HG02571 (cell line): ENCODE measurements at regions not wholly inside any gene's neighbourhood (a gene's known extent, or its start where the extent isn't known, plus 50 kb on each side); places are given as distances from the start of the nearest gene placed in this dataset.
"Not testable (repeated sequence)": the region's sequence is repeated elsewhere in the genome, so short reads cannot be mapped to it uniquely, and the experiment has no call there.

ENCODE experiments used
- ATAC-seq: cut with Tn5 transposase; IDR thresholded peaks from one replicate; pipeline ENCODE4 v1.9.1; 2021; ENCODE audit warnings: mild to moderate bottlenecking, moderate library complexity; ENCODE audit not compliant: unreplicated experiment

GRCh38 chr11:104781037-104781436 is 117.2 kb downstream of the CASP12 start:
- ATAC-seq = no peak

- ATAC-seq = no peak
These were observed 121.6 kb downstream of the CASP12 start for GRCh38 chr11:104776501-104777170.

GRCh38 chr11:104774578-104774977 is 123.7 kb downstream of the CASP12 start:
- no peak for ATAC-seq

- ATAC-seq = no peak
These were observed 125.4 kb downstream of the CASP12 start for GRCh38 chr11:104772806-104773241.

GRCh38 chr11:104771763-104772162 is 126.5 kb downstream of the CASP12 start:
- no peak for ATAC-seq

- not testable (repeated sequence) for ATAC-seq
These were observed 127.2 kb downstream of the CASP12 start for GRCh38 chr11:104771046-104771445.

GRCh38 chr11:104765401-104766095 is 132.7 kb downstream of the CASP12 start:
- no peak for ATAC-seq

GRCh38 chr11:104764710-104765045 is 133.6 kb downstream of the CASP12 start:
- ATAC-seq = no peak

GRCh38 chr11:104763930-104764709 is 134.1 kb downstream of the CASP12 start:
- no peak for ATAC-seq

GRCh38 chr11:104761511-104761910 is 136.7 kb downstream of the CASP12 start:
- no peak for ATAC-seq

GRCh38 chr11:104759464-104759863 is 138.8 kb downstream of the CASP12 start:
- no peak for ATAC-seq

GRCh38 chr11:104738918-104739317 is 159.3 kb downstream of the CASP12 start:
- ATAC-seq = no peak

GRCh38 chr11:104738208-104738607 is 160.1 kb downstream of the CASP12 start:
- ATAC-seq = no peak

- ATAC-seq = no peak
These were observed 161.8 kb downstream of the CASP12 start for GRCh38 chr11:104736502-104736901.

- ATAC-seq = no peak
These were observed 163.3 kb downstream of the CASP12 start for GRCh38 chr11:104734998-104735397.

- ATAC-seq = no peak
These were observed 166.4 kb downstream of the CASP12 start for GRCh38 chr11:104731890-104732289.

GRCh38 chr11:104728927-104729326 is 169.3 kb downstream of the CASP12 start:
- no peak for ATAC-seq

- ATAC-seq = no peak
These were observed 170.5 kb downstream of the CASP12 start for GRCh38 chr11:104727768-104728167.

- no peak for ATAC-seq
These were observed 171.2 kb downstream of the CASP12 start for GRCh38 chr11:104727095-104727494.

GRCh38 chr11:104725796-104726408 is 172.4 kb downstream of the CASP12 start:
- ATAC-seq = no peak

- ATAC-seq = no peak
These were observed 184.9 kb downstream of the CASP12 start for GRCh38 chr11:104713401-104713800.
